ENCODE measurements at regions not wholly inside any gene's neighbourhood (a gene's known extent, or its start where the extent isn't known, plus 50 kb on each side); places are given as distances from the start of the nearest gene placed in this dataset.
A peak's percentile ranks its signal among the peaks of the same experiment; 100 is the strongest.

DNA sequence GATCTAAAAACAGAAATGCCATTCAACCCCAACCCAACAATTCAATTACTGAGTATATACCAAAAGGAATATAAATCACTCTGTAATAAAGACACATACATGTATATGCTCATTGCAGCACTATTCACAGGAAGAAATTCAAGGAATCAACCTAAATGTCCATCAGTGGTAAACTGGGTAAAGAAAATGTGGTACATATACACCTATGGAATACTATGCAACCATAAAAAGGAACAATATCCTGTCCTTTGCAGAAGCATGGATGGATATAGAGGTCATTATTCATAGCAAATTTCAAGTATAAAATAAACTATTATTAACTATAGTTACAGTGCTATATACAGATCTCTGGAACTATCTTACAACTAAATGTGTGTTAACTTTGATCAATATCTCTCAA lies 599.3 kb downstream of the CDH11 start:
- no peaks in the 10 kb centered on the region for H3K4me1 ChIP-seq (ENCODE audit: control insufficient read depth, insufficient read depth, low read length)
- no peak for DNase-seq
- no peak overlapping the region for H3K4me3 ChIP-seq (ENCODE audit: low read length)
- H3K27ac ChIP-seq (ENCODE audit: low read length) = no peak overlapping the region
- H3K27me3 ChIP-seq (ENCODE audit: control insufficient read depth, insufficient read depth, low read length) = no peaks in the 10 kb centered on the region
- H3K9me3 ChIP-seq (ENCODE audit: control insufficient read depth, low read depth, low read length) = no peaks in the 10 kb centered on the region
- no peaks in the 10 kb centered on the region for H3K36me3 ChIP-seq (ENCODE audit: control insufficient read depth, insufficient read depth, low read length)

DNA sequence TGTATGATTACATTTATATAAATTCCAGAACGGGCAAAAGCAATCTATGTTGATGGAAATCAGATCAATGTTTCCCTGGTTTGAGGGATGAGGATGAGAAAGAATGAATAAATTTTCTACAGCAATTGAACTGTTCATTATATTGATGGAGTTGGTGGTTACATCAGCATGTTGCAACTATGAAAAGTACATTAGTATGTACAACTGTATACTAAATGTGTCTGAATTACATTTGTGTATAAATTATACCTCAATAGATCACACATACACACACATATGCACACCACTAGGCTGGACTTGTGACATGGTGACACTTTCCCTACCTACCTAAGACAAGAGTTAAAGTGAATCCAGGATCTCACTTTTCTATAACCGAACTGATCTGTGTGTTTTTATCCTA lies 608.0 kb downstream of the CDH11 start:
- no peaks in the 10 kb centered on the region for H3K9me3 ChIP-seq (ENCODE audit: control insufficient read depth, low read depth, low read length)
- 84% methylated on average over 2 of the region's 2 CpGs for WGBS (ENCODE audit: insufficient coverage, low lambda C conversion rate)
- no peak overlapping the region for H3K27ac ChIP-seq (ENCODE audit: low read length)
- no peak overlapping the region for H3K4me3 ChIP-seq (ENCODE audit: low read length)
- H3K36me3 ChIP-seq (ENCODE audit: control insufficient read depth, insufficient read depth, low read length) = no peaks in the 10 kb centered on the region
- no peaks in the 10 kb centered on the region for H3K27me3 ChIP-seq (ENCODE audit: control insufficient read depth, insufficient read depth, low read length)
- DNase-seq = no peak
- no peaks in the 10 kb centered on the region for H3K4me1 ChIP-seq (ENCODE audit: control insufficient read depth, insufficient read depth, low read length)

DNA sequence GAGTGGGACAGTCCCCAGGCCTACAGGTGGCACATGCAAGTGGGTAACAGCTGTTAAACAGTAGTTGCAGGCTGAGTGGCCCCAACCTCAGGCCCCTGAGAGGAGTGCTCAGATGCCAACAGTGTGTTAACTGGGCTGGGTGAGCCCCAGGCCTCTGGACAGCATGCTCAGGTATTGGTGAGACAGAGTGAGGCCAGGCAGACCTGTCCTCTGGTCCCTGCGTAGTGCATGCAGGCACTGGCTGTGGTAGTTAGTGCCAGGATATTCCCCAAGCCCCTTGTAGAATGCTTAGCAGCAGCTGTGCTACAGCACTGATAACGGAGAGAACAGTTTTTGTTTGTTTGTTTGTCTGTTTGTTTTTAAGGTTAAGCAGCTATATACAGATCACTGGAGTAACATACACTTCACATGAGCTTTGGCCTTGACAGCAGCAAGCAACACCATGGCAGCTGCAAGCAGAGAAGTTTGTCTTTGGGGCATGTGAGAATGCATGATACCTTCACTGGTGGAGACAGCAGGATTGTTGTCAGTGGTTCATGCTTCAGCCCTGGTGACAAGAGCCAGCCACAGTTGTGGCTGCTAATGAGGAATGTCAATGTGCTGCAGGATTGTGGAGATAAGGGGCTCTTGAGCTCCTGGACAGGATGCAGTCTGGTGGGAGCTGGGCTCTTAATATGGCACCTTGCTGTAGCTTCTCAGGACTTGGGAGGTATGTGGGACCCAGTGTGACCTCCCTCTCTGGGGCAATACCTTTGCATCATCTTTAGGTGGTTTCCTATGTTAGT lies 614.4 kb downstream of the CDH11 start:
- H3K36me3 ChIP-seq (ENCODE audit: control insufficient read depth, insufficient read depth, low read length) = no peaks in the 10 kb centered on the region
- WGBS (ENCODE audit: insufficient coverage, low lambda C conversion rate) = no CpG with 5 or more reads among the region's 2 CpGs
- no peaks in the 10 kb centered on the region for H3K27me3 ChIP-seq (ENCODE audit: control insufficient read depth, insufficient read depth, low read length)
- no peaks in the 10 kb centered on the region for H3K4me1 ChIP-seq (ENCODE audit: control insufficient read depth, insufficient read depth, low read length)
- H3K9me3 ChIP-seq (ENCODE audit: control insufficient read depth, low read depth, low read length) = no peaks in the 10 kb centered on the region
- no peak for DNase-seq
- H3K27ac ChIP-seq (ENCODE audit: low read length) = no peak overlapping the region
- no peak overlapping the region for H3K4me3 ChIP-seq (ENCODE audit: low read length)

DNA sequence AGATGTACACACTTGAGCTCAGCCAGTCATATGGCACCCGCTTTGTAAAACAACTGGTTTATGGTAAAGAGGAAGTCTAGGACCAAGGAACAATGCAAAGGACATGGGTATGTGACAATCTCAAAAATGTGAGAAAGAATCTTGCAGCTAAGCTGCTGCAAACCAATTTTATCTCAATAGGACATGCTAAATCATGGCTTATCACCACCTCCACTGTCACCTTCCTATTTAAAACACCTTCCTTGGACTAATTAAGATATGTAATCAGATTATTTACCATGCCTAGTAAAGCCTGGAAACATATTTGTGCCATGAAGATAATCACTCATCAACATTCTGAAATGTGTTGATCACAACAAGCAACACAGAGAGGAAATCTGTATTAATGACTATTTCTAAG lies 622.7 kb downstream of the CDH11 start:
- no peak for DNase-seq
- no peaks in the 10 kb centered on the region for H3K9me3 ChIP-seq (ENCODE audit: control insufficient read depth, low read depth, low read length)
- H3K4me1 ChIP-seq (ENCODE audit: control insufficient read depth, insufficient read depth, low read length) = no peaks in the 10 kb centered on the region
- 67% methylated on average over 1 of the region's 1 CpG for WGBS (ENCODE audit: insufficient coverage, low lambda C conversion rate)
- no peaks in the 10 kb centered on the region for H3K27me3 ChIP-seq (ENCODE audit: control insufficient read depth, insufficient read depth, low read length)
- H3K27ac ChIP-seq (ENCODE audit: low read length) = no peak overlapping the region
- H3K4me3 ChIP-seq (ENCODE audit: low read length) = no peak overlapping the region
- no peaks in the 10 kb centered on the region for H3K36me3 ChIP-seq (ENCODE audit: control insufficient read depth, insufficient read depth, low read length)

DNA sequence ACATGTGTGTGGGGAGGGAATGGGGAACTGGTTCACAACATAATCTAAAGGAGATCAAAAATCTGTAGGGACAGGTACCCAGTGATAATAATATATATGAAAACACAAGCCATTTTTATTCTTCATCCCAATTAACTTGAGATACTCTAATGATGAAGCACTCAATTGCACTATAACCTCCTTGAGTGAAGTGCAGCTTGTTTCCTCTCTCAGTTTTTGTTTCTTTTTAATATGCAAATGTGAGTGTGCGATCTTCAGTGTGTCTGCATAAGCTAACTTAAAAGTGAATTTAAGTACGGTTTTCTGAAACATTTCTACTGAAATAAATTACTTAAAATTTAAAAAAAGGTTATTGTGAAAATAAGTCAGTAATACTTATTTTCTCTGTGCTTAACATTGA lies 623.5 kb downstream of the CDH11 start:
- H3K36me3 ChIP-seq (ENCODE audit: control insufficient read depth, insufficient read depth, low read length) = no peaks in the 10 kb centered on the region
- DNase-seq = no peak
- no peaks in the 10 kb centered on the region for H3K27me3 ChIP-seq (ENCODE audit: control insufficient read depth, insufficient read depth, low read length)
- H3K27ac ChIP-seq (ENCODE audit: low read length) = no peak overlapping the region
- WGBS (ENCODE audit: insufficient coverage, low lambda C conversion rate) = 94% methylated on average over 2 of the region's 2 CpGs
- H3K9me3 ChIP-seq (ENCODE audit: control insufficient read depth, low read depth, low read length) = no peaks in the 10 kb centered on the region
- no peak overlapping the region for H3K4me3 ChIP-seq (ENCODE audit: low read length)
- peaks cover 2% of the 10 kb centered on the region for H3K4me1 ChIP-seq (ENCODE audit: control insufficient read depth, insufficient read depth, low read length)

DNA sequence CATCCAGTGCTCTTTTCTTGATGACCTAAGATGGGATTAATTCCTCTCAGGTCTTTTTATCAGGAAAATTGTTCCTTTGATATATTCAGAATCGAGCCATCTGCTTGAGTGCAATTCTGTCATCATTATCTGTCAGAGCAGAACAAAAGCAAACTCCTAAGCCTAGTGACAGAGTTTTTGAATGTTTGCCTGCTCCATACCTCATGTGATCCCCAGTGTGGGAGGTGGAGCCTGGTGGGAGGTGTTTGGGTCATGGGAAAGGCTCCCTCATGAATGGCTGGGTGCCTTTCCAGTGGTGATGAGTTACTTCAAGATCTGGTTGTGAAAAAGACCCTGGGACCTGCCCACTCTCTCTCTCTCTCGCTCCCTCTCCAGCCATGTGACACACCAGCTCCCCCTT lies 628.2 kb downstream of the CDH11 start:
- WGBS (ENCODE audit: insufficient coverage, low lambda C conversion rate) = no CpG with 5 or more reads among the region's 2 CpGs
- H3K27me3 ChIP-seq (ENCODE audit: control insufficient read depth, insufficient read depth, low read length) = no peaks in the 10 kb centered on the region
- DNase-seq = no peak
- no peaks in the 10 kb centered on the region for H3K36me3 ChIP-seq (ENCODE audit: control insufficient read depth, insufficient read depth, low read length)
- H3K27ac ChIP-seq (ENCODE audit: low read length) = no peak overlapping the region
- H3K4me3 ChIP-seq (ENCODE audit: low read length) = no peak overlapping the region
- no peaks in the 10 kb centered on the region for H3K9me3 ChIP-seq (ENCODE audit: control insufficient read depth, low read depth, low read length)
- H3K4me1 ChIP-seq (ENCODE audit: control insufficient read depth, insufficient read depth, low read length) = peaks cover 5% of the 10 kb centered on the region

DNA sequence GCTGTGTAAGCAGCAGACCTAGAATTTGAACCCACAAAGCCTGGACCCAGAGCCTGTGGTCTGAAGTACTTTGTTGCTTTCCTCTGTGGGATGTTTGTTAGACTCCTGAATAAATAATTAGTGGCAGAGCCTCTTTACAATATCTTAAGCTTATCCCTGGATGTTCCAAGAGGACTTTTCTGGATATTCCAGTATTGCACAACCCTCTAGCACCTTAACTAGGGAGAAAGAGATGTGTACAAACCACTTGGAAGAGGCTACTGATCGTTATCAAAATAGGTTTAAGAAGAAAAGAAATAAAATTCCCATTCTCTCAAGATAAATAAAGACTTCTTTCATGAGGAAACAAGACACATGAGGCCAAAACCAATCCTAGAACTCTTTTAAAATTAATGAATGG lies 632.4 kb downstream of the CDH11 start:
- Histone ChIP-seq H3K4me3 (ENCODE audit: low read length) (no peak overlapping the region), H3K4me1 (ENCODE audit: control insufficient read depth, insufficient read depth, low read length) (peaks cover 5% of the 10 kb centered on the region), H3K9me3 (ENCODE audit: control insufficient read depth, low read depth, low read length) (no peaks in the 10 kb centered on the region), H3K27ac (ENCODE audit: low read length) (no peak overlapping the region), H3K27me3 (ENCODE audit: control insufficient read depth, insufficient read depth, low read length) (no peaks in the 10 kb centered on the region), H3K36me3 (ENCODE audit: control insufficient read depth, insufficient read depth, low read length) (no peaks in the 10 kb centered on the region)
- no peak for DNase-seq
- WGBS (ENCODE audit: insufficient coverage, low lambda C conversion rate) = 83% methylated on average over 1 of the region's 1 CpG

DNA sequence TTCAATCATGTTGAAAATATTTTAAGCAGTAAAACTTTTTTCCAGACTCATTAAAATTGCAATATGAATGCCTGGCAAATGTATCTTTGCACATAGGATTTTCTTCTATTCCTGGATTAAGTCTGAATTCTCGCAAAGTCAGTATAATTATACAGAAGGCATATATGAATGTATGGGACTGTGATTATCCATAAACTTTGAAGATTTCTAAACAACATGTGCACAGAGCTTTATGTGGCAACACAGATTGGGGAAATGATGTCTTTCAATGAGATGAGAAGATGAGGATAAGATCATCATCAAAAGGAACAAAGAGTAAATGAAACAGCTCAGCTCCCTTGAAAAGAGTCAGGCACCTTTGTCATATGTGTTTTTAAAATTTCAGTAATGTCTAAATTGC lies 635.3 kb downstream of the CDH11 start:
- no peak for DNase-seq
- Histone ChIP-seq H3K9me3 (ENCODE audit: control insufficient read depth, low read depth, low read length) (no peaks in the 10 kb centered on the region), H3K27ac (ENCODE audit: low read length) (no peak overlapping the region), H3K36me3 (ENCODE audit: control insufficient read depth, insufficient read depth, low read length) (no peaks in the 10 kb centered on the region), H3K4me1 (ENCODE audit: control insufficient read depth, insufficient read depth, low read length) (no peaks in the 10 kb centered on the region), H3K4me3 (ENCODE audit: low read length) (no peak overlapping the region), H3K27me3 (ENCODE audit: control insufficient read depth, insufficient read depth, low read length) (no peaks in the 10 kb centered on the region)
- no CpG with 5 or more reads among the region's 1 CpG for WGBS (ENCODE audit: insufficient coverage, low lambda C conversion rate)

DNA sequence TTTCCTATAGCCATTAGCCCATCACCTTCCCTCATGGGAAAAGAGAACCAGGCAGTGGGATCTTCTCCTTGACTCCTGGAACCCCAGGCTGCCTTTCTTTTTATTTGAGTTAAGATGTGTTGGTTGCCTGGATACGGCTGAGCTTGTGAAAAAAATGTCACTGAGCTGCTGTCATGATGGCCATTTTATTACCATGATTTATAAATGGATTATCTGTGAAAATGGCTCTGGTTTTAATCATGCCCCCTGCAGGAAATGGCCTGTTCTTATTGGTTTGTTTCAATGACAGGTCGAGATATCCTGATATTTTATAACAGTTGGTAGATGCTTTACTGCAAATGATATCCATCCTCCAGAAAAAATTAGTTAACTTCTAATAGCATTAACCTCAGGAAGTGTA lies 640.4 kb downstream of the CDH11 start:
- no peak overlapping the region for H3K4me3 ChIP-seq (ENCODE audit: low read length)
- no CpG with 5 or more reads among the region's 2 CpGs for WGBS (ENCODE audit: insufficient coverage, low lambda C conversion rate)
- no peaks in the 10 kb centered on the region for H3K27me3 ChIP-seq (ENCODE audit: control insufficient read depth, insufficient read depth, low read length)
- H3K9me3 ChIP-seq (ENCODE audit: control insufficient read depth, low read depth, low read length) = no peaks in the 10 kb centered on the region
- H3K4me1 ChIP-seq (ENCODE audit: control insufficient read depth, insufficient read depth, low read length) = peaks cover 17% of the 10 kb centered on the region
- no peaks in the 10 kb centered on the region for H3K36me3 ChIP-seq (ENCODE audit: control insufficient read depth, insufficient read depth, low read length)
- H3K27ac ChIP-seq (ENCODE audit: low read length) = no peak overlapping the region
- DNase-seq = no peak

DNA sequence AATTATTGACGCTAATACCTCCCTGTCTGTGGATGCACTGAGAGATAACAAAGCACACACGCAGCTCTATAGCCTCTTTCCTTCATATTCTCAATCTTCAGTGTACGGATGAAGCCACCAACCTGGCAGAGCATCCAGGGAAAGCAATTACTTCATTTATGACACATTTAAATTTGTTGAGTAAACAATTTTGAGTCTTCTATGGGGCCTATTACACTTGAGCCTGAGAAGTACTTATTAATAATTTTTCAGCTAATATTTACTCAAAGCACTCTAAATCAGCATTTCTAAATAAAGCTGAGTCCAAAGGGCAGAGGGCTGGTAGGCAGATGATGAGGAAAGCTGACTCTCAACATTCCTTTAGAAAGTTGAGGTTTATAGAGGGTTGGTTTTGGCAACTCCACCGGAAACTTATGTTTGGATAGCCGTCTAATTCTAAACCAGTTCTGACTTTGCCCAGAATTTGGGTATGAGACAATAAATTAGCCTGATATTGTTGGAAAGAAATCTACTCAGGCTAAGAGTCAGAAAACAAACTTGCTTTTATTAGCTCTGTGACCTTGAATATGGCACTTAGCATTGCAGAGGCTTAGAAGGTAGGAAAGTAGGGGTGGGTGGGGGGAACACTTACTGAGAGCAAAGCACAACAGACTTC lies 643.5 kb downstream of the CDH11 start:
- peak overlapping the region; percentile 53 for H3K27ac ChIP-seq (ENCODE audit: low read length)
- peaks cover 17% of the 10 kb centered on the region for H3K4me1 ChIP-seq (ENCODE audit: control insufficient read depth, insufficient read depth, low read length)
- H3K4me3 ChIP-seq (ENCODE audit: low read length) = no peak overlapping the region
- H3K9me3 ChIP-seq (ENCODE audit: control insufficient read depth, low read depth, low read length) = no peaks in the 10 kb centered on the region
- peak; percentile 46 to 84 for DNase-seq
- WGBS (ENCODE audit: insufficient coverage, low lambda C conversion rate) = no CpG with 5 or more reads among the region's 5 CpGs
- H3K27me3 ChIP-seq (ENCODE audit: control insufficient read depth, insufficient read depth, low read length) = no peaks in the 10 kb centered on the region
- no peaks in the 10 kb centered on the region for H3K36me3 ChIP-seq (ENCODE audit: control insufficient read depth, insufficient read depth, low read length)
